ENCODE measurements at regions not wholly inside any gene's neighbourhood (a gene's known extent, or its start where the extent isn't known, plus 50 kb on each side); places are given as distances from the start of the nearest gene placed in this dataset.

DNA sequence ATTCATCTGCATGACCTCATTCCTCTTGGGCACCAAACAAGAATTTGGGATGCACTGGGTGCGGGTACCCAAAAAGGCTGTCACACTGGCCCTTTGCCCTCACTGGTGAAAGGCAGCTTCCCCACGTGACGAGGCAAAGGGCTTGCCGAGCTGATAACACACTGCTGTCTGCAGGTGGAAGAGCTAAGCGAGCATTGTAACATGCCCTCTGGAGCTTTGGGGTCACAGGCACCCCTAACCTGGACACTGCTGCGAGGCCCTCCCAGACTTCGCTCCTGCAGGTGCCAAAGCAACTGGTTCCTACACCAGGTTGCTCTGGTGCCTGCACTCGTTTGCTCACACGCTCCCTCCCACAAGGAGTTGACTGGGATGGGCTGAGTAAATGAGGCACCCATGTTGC, 1595.7 kb downstream of the HACE1 start:
- no peak for DNase-seq

DNA sequence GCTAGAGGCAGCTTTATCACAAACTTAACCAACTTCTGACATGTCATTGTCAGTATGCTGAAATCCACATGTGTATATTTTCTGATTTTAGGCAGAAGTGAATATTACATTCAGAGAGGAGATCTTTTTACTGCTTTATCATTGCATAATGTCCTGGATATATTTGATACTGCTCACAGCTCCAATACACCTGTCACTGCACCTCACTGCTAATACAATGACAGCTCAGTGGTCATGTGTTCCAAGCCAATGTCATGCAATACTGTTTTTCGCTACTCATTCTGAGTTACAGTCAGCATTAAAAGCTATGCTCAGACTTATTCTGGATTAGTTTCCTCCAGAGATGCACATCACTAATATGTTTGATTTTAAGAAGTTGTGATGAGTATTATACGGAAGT, 1604.6 kb downstream of the HACE1 start:
- DNase-seq = no peak

DNA sequence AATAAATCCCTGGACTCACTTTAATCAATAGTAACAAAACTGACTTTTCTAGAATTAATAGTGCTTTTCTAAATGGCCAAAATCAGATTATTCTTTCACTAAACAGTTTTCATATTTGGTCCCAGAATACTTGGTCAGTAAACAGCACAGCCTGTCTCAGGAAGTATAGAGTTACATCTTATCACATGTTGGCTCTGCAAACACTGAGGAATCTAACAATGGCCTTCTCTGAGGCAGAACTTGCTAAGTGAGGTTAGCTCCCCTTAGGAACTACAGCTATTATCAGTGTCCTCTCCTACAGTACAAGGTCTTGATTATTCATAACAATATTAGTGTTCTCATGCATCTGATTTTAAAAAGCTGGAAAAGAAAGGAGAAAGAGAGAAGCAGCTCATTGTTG, 1622.8 kb downstream of the HACE1 start:
- DNase-seq = peak in 1 of 2 experiments; percentile 26

DNA sequence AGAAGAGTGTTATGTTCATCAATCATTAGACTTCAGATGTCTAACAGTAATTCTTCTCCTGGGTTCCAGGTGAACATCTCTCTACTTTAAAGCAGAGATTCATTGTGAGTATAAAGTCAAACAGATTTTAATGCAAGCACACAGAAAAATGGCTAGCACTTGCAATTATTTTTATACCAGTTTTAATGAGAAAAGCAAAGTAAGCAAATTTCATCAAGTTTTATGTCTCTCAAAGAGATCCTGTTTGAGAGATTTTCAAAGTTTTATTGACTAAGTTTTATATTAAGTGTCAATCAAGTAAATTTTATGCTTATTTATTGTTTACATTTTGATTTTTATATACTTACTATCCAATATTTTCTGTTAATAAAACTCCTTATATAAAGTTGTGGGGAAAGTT, 1628.5 kb downstream of the HACE1 start:
- no peak for DNase-seq

DNA sequence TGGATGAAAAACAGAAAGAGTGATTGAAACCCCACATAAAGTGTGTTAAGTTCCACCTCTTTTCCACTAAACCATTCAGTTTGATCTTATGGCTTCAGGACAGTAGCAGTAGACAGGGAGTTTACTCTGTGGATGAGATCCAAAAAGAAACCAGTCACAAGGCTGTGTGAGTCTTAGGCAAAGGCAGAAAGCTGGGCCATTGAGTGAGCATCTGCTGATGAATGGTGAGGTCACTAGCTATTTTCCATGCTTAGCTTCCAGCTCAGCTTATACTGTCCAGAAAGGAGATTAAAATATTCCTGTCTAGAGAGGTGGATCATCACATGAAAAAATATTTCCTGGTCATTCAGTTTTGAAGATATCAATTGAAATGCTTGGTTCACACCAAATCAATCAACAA, 1643.9 kb downstream of the HACE1 start:
- DNase-seq = no peak

DNA sequence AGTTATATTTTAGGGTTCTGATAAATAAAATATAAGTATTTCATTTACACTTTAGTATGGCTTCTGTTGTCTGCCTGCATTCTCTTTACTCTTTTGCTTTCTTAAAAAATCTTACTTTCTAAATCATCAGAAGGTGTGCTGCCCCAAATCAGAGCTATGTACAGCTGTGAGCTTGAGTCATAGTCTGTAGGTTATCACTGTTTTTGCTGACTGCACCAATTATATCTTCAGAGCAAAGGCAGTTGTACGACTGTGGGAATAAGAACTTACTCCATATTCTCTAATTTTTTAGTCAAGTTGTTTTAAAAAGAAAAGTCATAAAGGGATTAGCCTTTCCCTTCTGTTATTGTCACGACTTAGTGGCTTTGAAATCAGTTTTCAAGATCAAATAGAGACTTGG, 1649.0 kb downstream of the HACE1 start:
- no peak for DNase-seq

DNA sequence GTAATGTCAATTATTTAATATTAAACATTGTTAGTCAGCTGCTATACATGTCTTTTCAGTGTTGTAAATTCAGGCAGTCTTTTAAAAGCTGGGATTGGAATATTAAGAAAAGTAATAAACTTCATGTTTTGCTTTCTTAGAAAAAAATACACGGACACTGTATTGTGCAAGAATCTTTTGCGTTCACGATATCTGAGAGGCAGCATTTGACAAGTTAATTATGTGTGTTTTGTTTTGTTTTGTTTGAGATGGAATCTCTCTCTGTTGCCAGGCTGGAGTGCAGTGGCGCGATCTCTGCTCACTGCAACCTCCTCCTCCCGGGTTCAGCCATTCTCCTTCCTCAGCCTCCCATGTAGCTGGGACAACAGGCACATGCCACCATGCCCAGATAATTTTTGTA, 1661.3 kb downstream of the HACE1 start:
- DNase-seq = no peak

DNA sequence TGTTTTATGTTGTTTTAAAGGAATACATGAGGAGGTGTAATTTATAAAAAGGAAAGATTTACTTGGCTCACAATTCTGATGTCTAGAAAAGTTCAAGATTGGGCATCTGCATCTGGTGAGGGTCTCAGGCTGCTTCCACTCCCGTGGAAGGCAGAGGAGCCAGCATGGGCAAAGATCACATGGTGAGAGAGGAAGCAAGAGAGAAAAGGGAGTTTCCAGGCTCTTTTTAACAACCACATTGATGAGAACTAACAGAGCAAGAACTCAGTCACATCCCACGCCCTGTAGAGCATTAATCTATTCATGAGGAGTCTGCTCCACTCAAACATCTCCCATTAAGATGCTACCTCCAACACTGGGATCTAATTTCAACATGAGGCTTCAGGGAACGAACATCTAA, 1666.3 kb downstream of the HACE1 start:
- no peak for DNase-seq

DNA sequence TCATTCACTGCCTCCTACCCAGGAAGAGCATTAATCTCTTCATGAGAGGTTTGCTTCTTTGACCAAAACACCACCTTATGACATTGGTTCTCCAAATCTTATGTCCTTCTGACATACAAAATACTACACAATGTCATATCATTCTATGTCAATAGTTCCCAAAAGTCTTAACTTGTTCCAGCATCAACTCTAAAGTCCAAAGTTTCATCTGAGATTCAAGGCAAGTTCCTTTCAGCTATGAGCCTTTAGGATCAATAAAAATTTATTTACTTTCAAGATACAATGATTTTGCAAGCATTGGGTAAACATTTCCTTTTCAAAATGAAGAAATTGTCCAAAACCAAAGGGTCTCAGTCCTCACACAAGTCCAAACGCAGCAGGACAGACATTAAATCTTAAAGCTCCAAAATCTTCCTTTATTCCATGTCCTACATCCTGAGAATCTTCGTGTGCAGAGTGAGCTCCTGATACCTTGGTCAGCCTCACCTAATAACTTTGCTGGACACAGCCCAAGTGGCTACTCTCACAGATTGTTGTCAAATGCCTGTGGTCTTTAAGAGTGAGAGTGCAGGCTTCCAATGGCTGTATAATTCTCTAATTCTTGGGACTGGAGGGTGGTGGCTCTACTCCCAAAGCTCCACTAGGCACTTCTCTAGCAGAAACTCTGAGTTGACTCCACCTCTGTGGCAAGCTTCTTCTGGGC, 1668.2 kb downstream of the HACE1 start:
- no peak for DNase-seq

DNA sequence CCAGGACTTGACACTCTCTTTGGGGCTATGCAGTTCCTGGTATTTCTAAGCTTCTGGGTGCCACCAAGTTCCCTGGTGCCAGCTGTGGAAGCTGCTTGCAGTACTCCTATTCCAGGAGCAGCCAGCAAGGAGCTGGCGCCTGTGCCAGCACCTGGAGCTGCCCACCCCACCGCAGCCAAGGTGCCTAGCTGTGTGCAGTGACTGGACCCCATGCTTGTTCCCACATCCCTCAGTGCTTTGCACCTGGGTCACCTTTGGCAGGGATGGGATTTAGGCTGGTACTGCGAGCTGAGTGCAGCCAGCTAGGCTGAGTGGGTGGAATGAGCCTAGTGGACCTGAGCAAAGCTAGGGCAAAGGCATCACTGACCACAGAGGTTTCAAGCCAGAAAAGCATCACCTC, 1674.9 kb downstream of the HACE1 start:
- DNase-seq = no peak

DNA sequence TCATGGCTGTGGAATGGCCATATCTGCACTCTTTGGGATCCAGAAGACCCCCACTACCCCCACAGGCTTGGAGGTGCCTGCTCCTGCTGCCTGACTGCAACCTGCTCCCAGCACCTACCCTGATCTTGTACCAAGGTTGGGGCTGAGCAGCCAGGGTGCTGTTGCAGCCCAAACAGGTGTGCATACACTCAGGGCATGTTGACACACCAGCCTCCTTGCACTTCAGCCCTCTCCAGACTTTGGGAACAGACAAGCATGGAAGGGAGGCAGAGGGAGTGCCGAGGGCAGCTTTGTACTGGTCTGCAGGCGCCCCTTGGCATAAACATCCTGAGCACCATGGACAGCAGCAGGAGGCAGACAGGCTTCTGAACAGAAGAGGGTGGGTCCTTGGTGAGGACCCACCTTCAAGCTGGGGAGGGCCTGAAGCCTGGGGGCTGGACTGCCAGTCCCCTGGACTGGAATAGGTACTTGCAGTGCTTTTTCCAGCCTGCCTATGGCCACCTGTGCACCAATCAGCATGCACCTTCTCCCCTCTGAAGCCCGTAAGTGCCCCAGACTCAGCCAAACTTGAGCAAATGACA, 1675.8 kb downstream of the HACE1 start:
- no peak for DNase-seq

DNA sequence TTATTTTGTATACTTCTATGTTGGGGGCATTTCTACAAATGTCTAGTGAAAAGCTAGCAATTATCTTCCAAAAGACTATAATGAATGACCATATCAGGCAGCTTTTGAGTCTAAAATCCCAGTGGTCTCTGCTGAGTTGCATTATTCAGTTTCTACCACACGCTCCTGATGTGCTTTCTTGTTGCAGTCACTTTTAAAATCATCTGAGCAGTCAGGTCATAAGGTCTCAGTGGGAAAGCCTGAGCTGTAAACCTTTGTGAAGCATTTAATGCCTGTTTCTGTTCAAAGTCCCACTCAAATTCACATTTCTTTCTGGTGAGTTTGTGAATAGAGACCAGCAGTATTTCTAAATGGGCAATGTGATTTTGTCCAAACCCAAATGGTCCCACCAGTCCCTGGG, 1681.5 kb downstream of the HACE1 start:
- no peak for DNase-seq

DNA sequence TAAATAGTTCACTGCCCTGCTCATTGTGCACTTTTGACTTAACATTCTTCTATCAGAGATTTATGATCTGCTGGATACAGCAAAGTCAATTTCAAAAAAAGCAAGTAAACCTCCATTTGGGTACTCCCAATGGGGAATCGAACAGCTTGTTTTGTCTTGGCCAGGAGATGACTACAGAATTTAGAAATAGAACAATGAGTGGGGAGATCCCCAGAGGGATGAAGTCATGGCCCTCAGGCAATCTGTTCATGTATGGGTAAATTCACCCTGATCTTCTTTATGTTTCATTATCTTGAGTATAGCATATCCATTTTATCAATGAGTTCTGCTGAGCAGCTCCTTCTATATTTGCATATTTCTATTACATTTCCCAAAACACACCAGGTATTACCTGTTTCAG, 1681.9 kb downstream of the HACE1 start:
- DNase-seq = no peak

DNA sequence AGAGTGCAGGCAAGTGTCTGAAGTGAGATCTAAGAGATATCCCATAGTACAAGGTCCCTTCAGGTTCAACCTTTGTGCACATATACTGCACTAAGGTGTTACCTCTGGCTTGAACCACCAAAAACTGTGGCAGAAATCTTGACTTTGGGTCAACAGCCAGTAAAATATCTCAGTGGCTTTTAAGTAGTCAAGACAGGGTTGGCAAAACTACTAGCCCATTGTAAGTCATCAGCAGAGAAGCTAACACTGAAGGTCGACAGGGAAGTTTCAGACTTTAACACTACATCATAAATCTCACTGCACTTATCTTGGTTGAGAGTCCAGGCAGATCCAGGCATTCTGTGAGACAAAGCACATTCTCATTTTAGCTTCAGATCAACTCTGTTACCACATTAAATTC, 1684.7 kb downstream of the HACE1 start:
- no peak for DNase-seq

DNA sequence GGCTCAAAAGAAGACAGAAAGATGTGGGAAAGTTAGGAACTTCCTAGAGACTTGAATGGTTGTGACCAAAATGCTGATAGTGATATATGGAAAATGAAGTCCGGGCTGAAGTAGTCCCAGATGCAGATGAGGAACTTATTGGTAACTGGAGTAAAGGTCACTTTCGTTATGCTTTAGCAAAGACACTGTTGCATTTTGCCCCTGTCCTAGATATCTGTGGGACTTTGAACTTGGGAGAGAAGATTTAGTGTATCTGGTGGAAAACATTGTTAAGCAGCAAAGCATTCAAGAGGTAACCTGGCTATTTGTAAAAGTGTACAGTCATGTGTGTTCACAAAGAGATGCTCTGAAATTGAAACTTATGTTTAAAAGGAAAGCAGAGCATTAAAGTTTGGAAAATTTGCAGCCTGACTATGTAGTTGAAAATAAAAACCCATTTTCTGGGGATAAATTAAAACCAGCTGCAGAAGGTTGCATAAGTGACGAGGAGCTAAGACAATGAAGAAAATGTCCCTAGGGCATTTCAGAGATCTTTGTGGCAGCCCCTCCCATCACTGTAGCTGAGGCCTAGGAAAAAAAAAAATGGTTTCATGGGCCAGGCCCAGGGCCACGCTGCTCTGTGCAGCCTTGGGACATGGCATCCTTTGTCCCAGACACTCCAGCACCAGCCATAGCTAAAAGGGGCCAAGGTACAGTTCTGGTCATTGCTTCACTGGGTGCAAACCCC, 1692.2 kb downstream of the HACE1 start:
- DNase-seq = no peak

DNA sequence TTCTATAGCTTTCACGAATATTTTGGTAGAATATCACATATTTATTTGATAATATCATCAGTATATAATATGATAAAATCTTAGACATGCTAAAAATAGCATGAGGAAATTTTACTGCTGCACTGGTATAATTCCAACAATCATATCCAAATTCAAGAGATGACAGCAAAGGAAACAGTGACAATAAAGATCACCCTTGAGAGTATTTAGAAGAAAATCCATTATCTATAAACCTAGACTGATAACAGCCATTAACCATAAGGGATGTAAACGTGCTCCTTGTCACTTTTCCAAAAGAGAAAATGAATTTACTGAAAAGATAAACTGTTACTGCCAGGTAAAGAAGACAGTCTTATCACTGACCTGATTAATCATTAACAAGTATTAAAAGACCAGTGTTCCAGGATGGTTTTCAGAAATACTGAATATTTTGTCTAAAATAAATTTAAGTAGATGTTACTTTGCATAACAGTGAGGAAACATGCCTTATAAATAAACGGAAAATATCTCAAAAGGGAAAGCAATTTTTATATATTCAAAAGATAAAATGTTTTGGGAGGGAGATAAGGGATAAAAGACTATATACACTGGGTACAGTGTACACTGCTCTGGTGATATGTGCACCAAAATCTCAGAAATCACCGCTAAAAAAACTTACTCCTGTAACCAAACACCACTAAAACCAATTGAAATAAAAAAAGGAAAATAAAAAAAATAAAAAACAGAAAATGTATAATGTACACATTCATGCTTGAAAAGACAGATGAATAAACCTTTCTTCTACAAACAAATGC, 1704.7 kb downstream of the HACE1 start:
- no peak for DNase-seq

DNA sequence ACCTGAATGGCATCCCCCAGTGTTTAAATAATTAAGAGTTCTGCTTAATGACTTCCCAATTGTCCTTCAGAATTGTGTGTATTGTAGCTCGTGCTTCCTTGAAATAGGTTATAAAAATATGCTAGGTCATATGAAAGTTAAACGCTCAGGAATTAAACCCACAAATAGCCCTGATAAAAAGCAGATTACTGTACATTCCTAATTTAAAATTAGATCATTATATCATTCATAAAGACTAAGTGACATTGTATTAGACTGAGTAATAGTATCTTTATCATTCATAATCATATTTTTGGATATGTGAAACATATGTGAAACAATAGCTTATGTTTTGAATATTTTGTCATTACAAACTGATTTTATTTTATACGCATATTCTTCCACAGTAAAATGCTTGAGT, 1706.7 kb downstream of the HACE1 start:
- no peak for DNase-seq

DNA sequence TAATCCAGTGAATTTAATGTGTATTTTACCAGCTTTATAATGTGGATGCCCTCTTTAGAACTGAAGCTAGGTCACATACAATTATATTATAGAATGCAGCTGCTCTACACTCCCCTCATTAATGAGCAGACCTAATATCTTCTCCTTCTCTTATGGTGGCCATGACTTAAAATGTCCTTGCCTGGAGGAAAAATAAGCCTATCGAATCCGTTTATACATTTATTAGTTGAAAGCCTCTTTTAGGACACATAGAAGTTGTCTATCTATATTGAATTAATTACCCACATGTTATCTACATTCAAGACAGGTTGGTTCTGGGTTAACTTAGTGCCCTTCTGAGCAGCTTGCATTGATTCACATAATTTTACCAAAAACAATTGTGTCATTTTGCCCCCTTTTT, 1716.8 kb downstream of the HACE1 start:
- no peak for DNase-seq

DNA sequence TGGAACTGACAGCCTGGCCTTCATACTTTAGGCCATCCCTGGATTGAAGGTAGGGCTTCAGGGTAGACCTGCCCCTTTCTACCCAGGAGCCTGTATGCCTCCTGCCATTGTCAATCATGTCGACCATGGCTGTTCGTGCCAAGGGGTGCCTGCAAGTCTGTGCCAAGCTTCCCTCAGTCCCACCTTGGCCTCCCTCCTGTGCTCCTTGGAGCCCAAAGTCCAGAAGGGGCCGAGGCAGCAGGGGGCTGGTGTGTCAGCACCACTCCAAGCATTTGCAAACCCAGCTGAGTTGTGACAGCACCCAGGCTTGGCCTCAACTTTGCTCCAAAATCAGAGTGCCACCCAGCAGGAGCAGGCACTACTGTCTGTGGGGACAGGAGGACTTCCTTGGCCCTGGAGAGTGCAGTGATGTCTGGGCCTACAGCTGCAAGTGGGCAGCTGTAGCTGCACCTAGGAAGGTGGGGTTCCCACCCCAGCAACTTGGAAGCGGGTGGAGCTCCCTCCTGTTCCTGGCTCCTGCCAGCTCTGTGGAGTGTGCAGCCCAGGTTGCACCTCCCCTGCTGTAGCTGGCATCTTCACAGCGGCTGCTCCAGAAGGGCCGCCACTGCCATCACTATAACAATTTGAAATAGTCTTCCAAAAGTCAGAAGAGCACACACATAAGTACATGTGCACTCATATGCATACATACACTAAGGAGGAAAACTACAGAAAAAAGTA, 1719.3 kb downstream of the HACE1 start:
- no peak for DNase-seq

DNA sequence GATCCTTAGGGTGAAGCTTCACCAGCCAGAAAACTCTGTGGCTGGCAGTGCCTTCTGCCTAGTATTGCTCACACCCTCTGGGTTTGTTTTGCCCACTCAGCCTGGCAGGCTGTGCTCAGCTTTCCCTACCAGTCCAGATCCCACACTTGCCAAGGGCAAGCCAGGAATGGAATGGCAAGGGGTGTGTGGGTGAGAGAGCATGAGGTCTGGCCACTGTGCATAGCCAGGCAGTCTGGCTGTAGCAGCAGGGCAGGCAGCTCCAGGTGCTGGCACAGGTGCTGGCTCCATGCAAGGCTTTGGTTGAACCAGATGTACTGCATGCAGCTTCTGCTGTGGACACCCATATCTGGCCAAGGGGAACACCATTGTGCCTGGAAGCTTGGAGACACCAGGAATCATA, 1720.3 kb downstream of the HACE1 start:
- DNase-seq = no peak

DNA sequence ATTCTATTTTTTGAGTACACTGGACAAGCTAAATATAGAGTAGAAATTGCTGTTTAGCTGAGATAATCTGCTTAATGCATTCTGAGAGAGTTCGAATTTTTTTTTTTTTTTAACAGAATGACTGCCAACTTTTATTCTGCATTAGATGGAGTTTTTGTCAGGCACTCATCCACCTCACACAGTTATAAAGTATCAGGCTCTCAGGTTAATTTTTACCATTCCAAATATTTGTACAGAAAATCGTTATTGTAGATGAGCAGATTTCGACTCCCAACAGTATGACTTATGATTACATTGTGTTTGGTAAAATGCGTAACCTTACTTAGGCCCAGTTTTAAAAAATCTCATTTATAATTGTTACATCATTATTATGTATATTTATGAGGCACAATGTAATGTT, 1731.0 kb downstream of the GRIK2 start:
- no peak for DNase-seq

DNA sequence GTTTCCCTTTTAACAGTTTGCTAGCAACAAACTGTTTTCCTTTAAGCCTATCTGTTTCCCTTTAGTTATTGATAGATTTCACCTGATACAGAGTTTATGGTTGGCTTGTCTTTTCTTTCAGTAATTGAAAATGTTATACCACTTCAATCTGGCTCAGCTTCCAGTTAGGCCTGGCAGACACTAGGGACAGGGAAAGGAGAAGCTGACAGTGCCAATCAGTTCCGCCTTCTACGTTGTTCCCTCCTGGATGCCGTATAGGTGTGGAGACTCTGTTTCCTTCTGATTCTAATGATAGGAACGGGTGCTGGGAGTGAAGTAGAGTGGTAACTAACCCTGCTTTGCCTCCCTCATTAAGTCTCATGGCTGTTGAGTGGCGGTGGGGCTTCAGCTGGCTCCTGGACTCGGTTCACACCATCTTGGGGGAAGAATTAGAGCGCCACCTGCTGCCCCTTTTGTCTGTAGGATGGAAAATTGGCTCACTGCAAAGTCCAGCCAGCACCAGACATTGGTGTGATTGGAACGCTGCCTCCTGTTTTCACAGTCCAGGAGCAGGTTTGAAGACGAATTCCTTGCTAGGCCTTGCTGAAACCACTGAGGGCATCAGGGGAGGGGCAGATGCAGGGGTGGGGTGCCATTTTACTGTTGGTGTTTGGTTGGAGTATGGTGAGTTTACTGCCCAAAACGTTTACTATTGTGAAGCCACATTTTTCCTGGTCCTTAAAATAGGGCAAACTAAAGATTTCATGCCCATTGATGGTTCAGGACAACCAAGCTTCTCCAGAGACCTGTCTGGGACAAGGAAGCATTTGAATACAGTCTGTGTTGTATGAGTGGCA, 1729.5 kb downstream of the GRIK2 start:
- DNase-seq = peak; percentile 84
